22Rv1 (cell line): ENCODE measurements at regions not wholly inside any gene's neighbourhood (a gene's known extent, or its start where the extent isn't known, plus 50 kb on each side); places are given as distances from the start of the nearest gene placed in this dataset.

Experiments
- ZFX ChIP-seq: fragments of 450-650 bp; IDR thresholded peaks from 2 replicates; pipeline ENCODE4 v1.6.1; 2017; ENCODE audit warnings: antibody characterized with exemption, borderline replicate concordance
- TF ChIP-seq, protein P1 (sequence below): fragments of 450-650 bp; IDR thresholded peaks from 2 replicates; pipeline ENCODE4 v1.5.1; 2017; ENCODE audit warnings: mild to moderate bottlenecking

DNA sequence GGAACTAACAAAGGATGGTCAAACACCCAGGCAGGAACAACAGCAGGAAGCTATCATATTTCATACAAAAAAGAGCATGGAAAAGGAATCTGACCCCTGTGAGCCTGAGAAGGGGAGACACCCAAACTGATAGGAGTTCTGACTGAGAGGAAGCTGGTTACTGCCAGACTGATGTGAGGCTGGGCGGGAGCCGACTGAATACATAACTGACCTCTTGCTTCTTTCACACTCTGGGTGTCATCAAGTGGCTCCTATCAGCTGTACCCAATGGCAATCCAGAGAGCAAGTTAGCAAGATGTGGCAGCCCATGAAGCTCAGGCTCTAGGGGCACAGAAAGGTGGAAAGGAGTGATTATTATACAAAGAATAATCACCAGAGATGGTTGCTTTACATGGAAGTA is 795.1 kb upstream of the HS3ST5 start:
- TF ChIP-seq, protein P1, sequence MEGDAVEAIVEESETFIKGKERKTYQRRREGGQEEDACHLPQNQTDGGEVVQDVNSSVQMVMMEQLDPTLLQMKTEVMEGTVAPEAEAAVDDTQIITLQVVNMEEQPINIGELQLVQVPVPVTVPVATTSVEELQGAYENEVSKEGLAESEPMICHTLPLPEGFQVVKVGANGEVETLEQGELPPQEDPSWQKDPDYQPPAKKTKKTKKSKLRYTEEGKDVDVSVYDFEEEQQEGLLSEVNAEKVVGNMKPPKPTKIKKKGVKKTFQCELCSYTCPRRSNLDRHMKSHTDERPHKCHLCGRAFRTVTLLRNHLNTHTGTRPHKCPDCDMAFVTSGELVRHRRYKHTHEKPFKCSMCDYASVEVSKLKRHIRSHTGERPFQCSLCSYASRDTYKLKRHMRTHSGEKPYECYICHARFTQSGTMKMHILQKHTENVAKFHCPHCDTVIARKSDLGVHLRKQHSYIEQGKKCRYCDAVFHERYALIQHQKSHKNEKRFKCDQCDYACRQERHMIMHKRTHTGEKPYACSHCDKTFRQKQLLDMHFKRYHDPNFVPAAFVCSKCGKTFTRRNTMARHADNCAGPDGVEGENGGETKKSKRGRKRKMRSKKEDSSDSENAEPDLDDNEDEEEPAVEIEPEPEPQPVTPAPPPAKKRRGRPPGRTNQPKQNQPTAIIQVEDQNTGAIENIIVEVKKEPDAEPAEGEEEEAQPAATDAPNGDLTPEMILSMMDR: no peak
- TF ChIP-seq ZFX: no peak
